ENCODE measurements at regions not wholly inside any gene's neighbourhood (a gene's known extent, or its start where the extent isn't known, plus 50 kb on each side); places are given as distances from the start of the nearest gene placed in this dataset.

GRCh38 chr5:135124128-135124527 is 90.1 kb upstream of the PITX1 start (continued):
- TF ChIP-seq ZNF142 (CRISPR knock-in tag; IDR thresholded peaks at IDR 0.05) (no peak), XRCC5 (optimal IDR thresholded peaks at IDR 0.05; ENCODE audit: low read length) (no peak), ARID4A (CRISPR knock-in tag; IDR thresholded peaks at IDR 0.05; ENCODE audit: borderline replicate concordance) (no peak), KAT7 (CRISPR knock-in tag; IDR thresholded peaks at IDR 0.05; ENCODE audit: borderline replicate concordance) (no peak), IRF2 (CRISPR knock-in tag; IDR thresholded peaks at IDR 0.05) (no peak)

Measured in HepG2 (cell line).